ENCODE measurements at regions not wholly inside any gene's neighbourhood (a gene's known extent, or its start where the extent isn't known, plus 50 kb on each side); places are given as distances from the start of the nearest gene placed in this dataset.

GRCh38 chr4:162700815-162701361, 465.8 kb downstream of the NAF1 start:
- TF ChIP-seq SUZ12 (IDR thresholded peaks at IDR 0.05; ENCODE audit: low read length) (no peak), EP300 (IDR thresholded peaks at IDR 0.05; ENCODE audit: borderline replicate concordance in 1 of 2, low read depth in 2 of 2, low read length in 2 of 2) (no peak), SP2 (IDR thresholded peaks at IDR 0.05; ENCODE audit: low read length) (no peak)

All from H1 (cell line).